NCI-H1092 treated with DMSO at 0.1 percent for 48 hours (cell line): ENCODE measurements at regions not wholly inside any gene's neighbourhood (a gene's known extent, or its start where the extent isn't known, plus 50 kb on each side); places are given as distances from the start of the nearest gene placed in this dataset.

ENCODE experiments used
- DNase-seq: peaks from one replicate; lab custom pipeline; 2025; lab: John Stamatoyannopoulos, UW

DNA sequence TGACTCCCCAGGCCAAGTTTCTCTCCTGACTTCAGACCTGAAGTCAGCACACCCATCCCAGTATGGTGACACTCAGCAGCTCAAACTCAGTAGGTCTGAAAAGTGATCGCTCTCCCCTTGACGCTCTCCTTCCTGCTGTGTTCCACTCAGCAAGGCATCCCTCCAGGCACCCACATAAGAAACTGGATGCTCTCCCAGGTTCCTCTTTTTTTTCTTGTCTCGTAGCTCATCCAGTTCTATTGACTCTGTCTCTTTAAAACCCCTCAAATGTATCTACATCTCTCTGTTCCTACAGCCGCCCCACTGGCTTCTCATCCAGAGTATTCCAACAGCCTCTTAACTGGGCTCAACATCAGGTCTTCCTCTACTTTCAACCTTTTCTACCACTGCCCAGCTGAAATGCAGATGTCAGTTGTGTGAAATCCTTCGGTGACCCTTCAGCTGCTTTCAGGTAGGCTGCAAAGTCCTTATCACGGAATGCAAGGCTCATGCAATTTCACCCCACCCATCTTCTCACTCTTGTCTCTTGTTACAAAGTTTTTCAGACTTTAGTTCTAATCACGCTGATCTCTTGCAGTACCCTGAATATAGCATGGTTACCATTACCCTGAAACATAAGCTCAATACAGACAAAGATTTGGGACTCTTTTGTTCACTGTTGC lies 286.2 kb upstream of the POU3F1 start:
- no peak for DNase-seq

DNA sequence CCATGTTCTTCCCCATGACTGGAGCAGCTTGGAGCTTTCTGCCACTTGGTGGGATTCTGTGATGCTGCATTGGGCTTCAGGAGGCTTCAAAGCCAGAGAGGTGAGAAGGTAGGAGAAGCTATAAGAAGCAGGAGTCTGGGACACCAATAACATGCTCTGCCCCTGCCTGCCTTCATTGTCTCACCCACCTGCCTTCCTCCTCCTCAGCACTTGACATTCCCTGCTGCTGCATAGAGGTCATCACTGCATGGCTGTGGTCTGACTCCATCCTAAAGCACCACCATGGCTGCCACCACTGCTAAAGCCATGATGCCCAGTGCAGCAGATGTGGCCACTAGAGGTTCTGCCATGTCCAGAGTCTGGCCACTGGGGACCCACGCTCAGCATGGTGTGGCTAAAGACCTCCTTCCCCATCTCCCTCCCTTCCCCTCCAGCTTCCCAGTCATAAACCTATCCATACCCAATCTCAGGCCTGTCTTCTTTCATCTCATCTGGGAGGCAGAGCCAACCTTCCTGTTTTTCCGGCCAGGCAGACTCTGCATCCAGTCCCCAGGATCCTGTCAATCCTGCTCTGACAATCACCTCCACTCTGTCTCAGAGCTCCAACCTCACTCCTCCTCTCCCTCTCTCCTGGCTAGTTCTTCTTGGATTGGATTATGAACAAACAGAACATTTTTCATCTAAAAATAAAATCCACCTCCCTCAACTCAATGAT lies 285.1 kb upstream of the POU3F1 start:
- DNase-seq, result no peak

DNA sequence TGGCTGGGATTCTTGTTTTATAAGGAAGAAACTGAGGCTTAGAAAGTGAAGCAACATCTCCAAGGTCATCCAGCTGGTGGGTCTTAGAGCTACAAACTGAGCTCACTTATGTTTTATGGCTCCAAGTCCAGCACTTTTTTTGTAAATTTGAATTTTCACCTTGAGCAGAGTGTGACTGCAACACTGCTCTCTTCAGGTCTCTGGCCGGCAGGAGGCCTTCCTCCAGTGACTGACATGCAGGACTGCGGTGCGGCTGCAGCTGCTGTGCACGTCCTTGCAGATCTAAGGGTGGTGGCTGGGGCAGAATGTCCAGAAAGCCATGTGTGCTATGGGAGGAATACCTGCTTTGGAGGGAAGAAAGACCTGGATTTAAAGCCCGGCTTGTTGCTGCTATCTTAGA lies 284.2 kb upstream of the POU3F1 start:
- no peak for DNase-seq

DNA sequence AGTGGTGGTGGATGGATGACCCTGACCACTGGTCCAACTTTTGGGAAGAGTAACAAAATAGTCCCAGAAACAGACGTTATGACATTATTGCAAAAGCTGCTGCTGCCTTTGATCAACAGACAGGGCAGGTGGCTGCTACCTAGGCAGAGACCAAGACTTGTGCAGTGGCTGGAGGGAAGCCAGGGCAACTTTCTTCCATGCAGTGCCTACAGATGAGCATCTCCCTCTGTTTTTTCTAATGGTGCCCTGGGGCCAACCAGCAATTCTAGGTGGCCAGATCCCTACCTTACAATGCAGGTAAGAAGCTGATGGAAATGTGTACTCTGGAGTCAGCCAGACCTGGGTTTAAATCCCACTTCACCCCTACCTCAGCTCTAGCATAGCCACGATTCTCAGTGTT lies 283.1 kb upstream of the POU3F1 start:
- DNase-seq, result no peak

DNA sequence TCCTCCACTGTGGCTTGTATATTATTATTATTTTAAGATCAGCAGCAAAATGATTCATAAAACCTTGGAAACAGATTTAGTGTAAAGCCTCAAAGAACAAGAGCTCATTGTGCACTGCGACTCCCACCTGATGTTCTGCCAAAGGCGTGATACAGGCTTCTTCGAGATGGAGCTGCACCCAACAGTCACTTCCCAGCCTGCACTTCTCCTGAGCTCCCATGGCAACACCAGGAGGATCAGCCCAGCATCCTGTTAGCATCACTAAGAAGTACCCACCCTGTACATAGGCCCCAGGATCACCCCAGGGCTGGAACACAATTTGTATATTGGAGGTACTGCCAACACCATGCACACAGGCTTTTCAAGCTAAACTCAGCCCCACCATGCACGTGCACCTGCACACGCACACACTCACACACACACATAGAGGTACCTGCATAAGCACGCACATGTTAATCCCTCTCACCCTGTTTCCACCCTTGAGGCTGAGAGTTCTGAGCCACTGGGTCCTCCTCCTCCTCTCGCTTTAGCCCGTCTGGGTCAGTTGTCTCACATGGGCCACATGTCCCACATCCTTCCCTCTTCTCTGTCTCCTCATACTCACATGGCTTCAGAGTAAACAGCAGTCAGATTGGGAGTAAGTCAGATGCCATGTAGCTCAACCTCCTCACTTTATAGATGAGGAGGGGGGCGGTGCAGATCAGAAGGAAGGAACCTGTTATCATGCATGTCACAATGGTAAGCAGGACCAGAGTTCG lies 281.9 kb upstream of the POU3F1 start:
- no peak for DNase-seq

DNA sequence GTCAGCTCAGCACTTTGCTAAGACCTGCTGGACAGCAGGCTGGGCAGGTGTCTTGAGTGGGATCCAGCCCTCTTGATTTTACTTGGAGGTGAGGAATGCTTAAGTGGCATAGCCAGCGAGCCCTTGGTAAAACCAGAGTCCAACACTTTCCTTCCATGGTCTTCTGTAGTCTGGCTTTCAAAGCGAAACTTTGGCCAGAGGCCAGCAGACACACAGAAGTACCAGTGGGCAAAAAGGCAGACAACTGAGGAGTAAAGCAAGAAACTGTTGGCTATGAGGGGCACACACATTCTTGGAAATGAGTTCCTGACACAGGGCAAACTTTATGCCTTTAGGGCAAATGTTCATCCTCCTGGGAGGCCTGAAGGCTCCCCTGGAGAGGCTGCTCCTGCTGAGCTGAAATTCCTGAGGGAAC lies 281.0 kb upstream of the POU3F1 start:
- DNase-seq, result no peak

DNA sequence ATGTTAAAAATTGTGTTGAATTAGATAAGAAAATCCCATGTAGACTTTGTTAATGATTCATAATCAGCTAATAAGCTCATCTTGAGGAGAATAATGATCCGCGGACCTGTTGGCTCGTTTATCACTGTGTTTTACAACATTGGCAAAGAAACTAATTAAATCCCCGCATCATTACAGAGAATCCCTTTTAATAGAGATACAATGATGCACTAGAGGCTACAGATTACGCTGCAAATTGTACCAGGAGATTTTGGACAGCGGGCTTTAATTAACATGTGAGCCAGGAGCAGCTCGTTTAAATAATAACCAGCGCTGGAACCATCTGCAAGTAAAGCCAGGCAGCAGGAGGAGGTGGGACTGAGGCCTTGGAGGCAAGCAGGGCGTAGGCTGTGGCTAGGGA lies 280.3 kb upstream of the POU3F1 start:
- DNase-seq, result no peak

DNA sequence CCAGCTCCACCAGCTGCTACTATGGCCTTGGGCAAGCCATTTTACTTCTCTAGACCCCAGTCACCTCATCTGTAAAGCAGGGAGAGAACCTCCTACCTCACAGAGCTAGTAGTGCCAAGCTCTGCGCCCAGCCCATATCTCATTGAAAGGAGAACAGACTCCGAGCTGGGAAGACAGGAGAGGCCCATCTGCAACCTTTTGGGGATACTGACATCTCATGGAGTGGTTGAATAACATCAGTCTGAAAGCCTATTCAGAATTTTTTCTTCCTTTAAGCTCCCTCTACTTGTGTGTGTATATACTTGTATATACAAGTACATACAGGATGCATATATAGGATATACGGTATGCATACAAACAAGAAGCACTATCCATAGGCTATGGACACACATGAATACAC lies 279.5 kb upstream of the POU3F1 start:
- DNase-seq, result no peak

DNA sequence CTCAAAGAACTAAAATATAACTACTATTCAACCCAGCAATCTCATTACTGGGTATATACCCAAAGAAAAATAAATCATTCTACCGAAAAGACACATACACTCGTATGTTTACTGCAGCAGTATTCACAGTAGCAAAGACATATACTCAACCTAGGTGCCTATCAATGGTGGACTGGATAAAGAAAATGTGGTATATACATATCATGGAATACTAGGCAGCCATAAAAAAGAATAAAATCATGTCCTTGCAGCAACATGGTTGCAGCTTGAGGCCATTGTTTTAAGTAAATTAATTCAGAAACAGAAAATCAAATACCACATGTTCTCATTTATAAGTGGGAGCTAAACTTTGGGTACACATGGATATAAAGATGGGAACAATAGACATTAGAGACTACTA lies 266.2 kb upstream of the POU3F1 start:
- DNase-seq, result no peak

DNA sequence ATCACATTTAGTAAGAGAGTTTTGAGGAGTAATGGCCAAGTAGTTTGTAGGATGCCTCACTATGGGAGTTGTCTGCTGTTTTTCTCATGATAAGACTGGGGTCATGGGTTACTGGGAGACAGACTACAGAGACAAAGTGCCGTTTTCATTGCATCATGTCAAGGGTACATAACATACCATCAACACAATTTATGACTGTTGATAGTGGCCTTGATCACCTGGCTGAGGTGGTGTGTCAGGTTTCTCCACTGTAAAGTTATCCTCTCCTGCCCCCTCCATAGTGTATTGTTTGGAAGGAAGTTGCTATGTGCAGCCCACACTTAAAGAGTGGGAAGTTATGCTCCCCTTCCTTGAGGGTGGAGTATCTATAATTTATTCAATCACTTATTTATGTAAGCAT lies 263.5 kb upstream of the POU3F1 start:
- DNase-seq, result no peak

DNA sequence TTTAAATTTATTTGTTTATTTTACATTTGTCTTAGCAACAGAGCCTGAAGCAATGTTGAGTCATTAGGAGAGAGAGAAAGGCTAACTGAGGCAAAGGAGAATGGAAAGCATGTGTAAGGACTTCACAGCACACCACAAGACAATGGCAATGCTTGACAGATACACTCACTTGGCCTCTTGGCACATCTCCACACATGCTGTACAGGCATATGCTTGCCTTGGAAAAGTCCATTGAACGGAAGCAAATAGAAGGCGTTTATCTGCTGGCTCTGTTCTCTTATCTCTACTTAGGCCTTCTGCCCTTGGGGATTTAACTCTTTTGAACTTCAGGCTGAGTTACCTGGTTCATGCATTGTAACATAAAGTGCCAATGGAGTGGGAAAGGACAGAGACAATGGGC lies 262.2 kb upstream of the POU3F1 start:
- no peak for DNase-seq

DNA sequence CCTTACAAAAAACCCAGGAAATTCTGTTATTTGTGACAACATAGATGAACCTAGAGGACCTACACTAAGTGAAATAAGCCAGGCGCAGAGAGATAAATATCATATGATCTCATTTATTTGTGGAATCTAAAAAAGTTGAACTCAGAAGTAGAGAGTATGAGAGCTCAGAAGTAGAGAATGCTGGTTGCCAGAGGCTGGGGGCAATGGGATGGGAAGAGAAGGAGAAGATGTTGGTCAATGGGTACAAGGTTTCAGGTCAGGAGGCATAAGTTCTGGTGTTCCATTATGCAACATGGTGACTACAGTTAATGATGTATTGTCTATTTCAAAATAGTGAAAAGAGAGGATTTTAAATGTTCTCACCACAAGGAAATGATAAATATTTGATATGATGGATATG lies 259.1 kb upstream of the POU3F1 start:
- DNase-seq, result no peak

DNA sequence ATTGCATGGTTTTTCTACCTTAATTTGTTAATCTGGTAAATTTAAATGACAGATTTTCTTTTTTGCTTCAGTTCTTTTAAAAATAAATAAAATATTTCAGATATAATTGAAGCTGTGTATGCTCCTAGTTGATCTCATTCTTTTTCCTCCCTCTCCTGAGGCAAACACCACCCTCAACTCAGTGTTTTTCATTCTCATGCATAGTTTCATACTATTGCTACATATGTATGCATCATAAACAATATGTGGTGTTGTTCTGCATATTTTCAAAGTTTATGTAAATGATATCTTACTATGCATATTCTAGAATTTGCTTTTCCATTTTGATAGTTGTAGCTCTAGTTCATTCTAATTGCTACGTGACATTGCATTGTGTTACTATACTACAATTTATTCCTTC lies 257.2 kb upstream of the POU3F1 start:
- DNase-seq, result no peak

DNA sequence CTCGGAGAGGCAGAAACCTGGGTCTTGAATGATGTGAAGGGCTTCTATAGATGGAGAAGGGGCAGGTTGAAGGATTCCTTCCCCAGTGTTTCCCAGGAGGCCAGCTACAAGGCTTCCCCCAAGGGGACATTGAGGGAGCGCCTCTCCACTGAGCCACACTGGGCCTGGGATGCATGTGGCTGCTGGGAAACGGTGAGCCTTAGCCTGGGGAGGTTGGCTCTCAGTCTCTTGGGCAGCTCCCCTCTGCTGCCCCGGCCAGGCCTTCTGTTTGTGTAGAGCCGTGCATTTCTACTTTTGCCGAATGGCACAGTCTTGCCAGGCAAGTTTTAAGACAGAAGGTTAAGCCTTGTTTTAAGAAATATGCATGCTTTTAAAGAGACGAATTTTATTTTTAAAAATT lies 254.4 kb upstream of the POU3F1 start:
- no peak for DNase-seq

DNA sequence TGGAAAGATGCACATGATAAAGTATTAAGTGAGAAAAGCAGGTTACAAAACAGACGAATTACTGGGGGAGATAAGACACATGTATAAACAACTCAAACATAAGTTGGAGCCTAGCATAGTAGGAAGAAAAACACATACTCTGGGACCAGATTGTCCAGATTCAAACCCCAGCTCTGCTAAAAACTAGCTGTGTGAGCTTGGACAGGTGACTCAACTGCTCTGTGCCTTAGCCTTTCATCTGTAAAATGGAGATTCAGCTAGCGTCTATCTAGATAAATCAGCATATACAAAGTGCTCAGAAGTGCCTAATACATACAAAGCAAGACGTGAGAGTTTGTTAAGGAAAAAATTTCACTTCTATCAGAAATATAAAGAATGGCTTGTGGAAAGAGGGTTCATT lies 254.0 kb upstream of the POU3F1 start:
- no peak for DNase-seq

DNA sequence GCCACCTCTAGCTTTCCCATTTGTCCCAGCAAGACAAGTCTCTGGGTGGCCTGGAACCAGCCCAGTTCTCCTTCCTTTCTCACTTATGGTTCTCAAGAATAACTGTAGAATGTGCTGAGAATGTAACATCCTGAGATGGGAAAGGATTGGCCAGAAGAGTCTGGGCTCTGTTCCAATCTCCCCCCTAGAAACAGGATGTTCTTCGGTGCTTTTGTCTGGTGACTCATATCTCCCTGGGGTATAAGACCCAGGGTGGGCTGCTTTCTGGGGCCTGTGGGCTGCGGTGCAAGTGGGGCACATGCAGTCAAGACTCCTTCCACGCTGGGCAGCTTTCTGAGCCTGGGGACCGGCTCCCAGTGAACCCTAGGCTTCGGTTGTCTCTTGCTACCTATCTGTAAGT lies 251.2 kb upstream of the POU3F1 start:
- DNase-seq, result no peak

DNA sequence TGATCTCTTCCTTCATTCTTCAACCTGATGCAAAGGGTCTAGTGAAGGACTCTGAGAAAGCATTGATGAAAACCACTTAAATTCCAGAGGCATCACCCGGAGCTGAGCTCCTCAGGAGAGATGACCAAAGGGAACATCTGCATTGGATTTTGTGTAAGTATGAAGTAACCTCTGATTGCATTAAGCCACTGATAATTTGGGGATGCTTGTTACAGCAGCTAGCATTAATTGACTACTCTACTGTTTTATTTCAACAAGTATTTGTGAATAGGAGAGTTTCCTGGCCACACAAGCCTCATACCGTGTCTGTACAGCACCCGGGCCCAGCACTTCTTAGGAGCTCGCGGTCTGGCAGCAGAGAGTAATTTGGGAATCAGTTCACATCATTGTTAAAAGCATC lies 250.7 kb upstream of the POU3F1 start:
- no peak for DNase-seq

DNA sequence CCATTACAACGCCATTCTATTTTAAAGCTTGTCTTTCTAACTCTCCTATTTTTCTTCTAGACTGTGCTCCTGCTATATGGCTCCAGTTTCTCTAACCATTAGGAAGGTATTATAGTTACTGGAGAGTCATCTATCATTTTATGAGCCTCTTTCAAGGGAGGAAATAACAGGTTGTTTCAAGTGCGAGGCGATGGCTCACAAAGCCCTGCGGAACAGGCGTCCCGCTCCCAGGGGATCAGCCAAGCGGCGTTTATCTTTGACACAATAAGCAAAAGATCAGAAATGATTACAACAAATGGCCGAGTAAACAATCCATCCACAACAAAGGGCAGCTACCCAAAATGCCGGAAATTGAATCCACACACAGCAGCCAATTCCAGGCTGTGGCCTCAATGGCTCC lies 249.5 kb upstream of the POU3F1 start:
- peak; percentile 59 for DNase-seq

DNA sequence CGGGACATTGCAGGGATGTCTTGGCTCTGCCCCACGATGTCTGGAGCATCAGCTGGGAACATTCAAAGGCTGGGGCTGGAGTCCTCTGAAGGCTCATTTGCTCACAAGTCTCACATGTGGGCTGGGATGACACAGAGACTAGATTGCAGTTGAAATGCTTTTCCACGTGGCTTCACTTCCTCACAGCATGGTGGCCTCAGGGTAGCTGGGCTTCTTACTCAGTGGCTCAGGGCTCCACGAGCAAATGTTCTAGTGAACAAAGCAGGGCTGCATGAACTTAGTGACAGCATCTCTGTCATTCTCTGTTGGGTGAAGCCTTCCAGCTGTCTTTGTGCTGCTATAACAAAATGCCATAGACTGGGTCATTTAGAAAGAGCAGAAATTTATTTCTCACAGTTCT lies 247.0 kb upstream of the POU3F1 start:
- no peak for DNase-seq

DNA sequence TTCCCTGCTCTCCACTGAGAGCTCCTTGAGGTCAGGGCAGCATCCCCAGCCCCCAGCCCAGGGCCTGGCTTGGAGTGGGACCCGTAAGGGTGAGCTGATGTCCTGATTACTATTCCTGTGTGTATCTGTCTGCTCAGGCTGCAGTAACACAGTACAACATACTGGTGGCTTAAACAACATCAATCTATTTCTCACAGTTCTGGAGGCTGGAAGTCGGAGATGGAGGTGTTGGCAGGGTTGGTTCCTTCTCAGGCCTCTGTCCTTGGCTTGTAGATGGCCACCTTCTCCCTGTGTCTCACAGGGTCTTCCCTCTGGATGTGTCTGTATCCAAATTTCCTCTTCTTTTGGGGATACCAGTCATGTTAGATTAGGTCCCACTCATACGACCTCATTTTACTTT lies 246.4 kb upstream of the POU3F1 start:
- no peak for DNase-seq

DNA sequence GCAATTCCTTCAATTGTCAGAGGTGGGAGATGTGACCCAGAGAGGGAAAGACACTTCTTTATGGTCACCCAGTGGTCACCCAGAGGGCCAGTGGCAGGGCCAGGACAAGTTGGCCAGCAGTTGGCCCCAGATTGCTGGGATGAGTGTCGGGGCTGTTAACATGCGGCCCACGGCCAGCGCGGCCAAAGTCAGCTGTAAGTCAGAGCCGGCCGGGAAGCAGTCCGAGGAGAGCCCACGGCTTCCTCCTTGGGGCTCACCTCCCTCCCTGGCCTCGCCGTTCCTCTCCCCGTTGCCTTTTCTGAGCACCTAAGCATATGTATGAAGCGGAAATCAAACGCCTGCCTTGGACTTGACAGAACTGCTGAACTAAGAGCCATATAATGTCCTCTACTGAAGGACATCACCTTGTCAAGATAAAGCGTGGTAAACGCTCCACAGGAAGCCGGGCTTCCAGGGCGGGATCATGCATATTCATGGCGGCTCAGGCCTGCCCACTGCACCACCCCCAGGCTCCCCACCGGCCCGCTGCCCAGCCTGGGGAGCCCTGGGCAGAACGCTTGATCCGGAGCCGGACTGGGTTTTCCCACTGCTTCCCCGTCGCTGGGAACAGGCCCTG lies 245.4 kb upstream of the POU3F1 start:
- DNase-seq, result no peak

DNA sequence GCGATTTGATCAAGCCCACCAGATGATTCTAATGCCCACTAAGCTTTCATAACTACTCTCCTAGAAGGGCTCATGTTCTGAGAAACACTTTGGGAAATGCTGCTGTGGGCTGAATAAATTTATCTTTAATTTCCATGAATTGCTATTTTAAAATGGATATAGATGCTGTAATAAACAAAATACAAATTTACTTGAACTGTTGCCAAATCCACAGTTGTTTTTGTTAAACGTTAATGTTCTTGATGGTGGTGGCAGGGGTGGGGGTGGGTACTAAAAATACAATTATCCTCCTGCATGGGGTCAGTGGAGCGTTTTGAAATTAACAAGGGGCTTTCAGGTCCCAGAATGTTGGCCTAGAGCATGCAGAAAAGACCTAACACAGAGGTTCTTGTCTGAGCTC lies 244.7 kb upstream of the POU3F1 start:
- no peak for DNase-seq

DNA sequence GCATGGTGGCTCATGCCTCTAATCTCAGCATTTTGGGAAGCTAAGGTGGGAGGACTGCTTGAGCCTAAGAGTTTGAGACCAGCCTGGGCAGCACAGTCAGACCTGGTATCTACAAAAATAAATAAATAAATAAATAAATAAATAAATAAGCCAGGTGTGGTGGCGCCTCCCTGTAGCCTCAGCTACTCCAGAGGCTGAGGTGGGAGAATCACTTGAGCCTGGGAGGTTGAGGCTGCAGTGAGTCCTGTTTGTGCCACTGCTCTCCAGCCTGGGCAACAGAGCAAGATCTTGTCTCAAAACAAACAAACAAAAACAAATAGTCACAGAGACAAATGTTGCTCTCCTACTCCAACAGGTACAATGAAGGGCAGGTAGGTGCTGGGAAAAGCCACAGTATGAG lies 242.4 kb upstream of the POU3F1 start:
- no peak for DNase-seq
